T-cell (primary cell): ENCODE measurements at regions not wholly inside any gene's neighbourhood (a gene's known extent, or its start where the extent isn't known, plus 50 kb on each side); places are given as distances from the start of the nearest gene placed in this dataset.
"Not testable (repeated sequence)": the region's sequence is repeated elsewhere in the genome, so short reads cannot be mapped to it uniquely, and the experiment has no call there.

Experiments used
- ATAC-seq, 4 experiments: fragments of 200-7000 bp in 3 of 4; fragments of 150-1000 bp in 1 of 4; cut with Tn5 transposase; replicated peaks in 1 of 4; 1 replicate in 3 of 4; 2 replicates in 1 of 4; pipeline ENCODE4 v1.10.0; 2021; ENCODE audit warnings: moderate library complexity in 3 of 4, mild to moderate bottlenecking in 2 of 4, moderate number of reproducible peaks in 1 of 4
- CTCF ChIA-PET, 2 donors: fragments of 300-600 bp; sonication (Branson Sonifier 250); formaldehyde crosslinking; loops; one replicate each; lab custom pipeline; 2022; ENCODE audit warnings: antibody characterized with exemption in 2 of 2; lab: Charles Lee
- POLR2A ChIA-PET, 2 donors: fragments of 300-600 bp; sonication (Branson Sonifier 250); formaldehyde crosslinking; loops; one replicate each; lab custom pipeline; 2022; ENCODE audit warnings: antibody characterized with exemption in 2 of 2; lab: Charles Lee
- DNase-seq, 35 experiments: peaks; one replicate each; pipeline versions ENCODE4 v3.0.0 to v3.0.0-alpha.2; 2013 to 2023
- H3K27ac ChIP-seq: one replicate; pipeline ENCODE4 v1.5.1; 2013; ENCODE audit warnings: low read length
- H3K27me3 ChIP-seq, 2 experiments: replicated peaks in 1 of 2; 1 replicate in 1 of 2; 2 replicates in 1 of 2; pipeline versions ENCODE4 v1.6.1 to v1.7.0; 2013; ENCODE audit warnings: low read length in 1 of 2, mixed read lengths in 1 of 2; ENCODE audit not compliant: control insufficient read depth in 2 of 2, insufficient read depth in 2 of 2; ENCODE audit errors: extremely low read depth in 1 of 2
- H3K36me3 ChIP-seq, 2 donors: 1 replicate in 1 of 2; 2 replicates in 1 of 2; pipeline versions ENCODE4 v1.6.1 to v1.7.0; 2013; ENCODE audit warnings: low read length in 1 of 2; ENCODE audit not compliant: control insufficient read depth in 2 of 2, insufficient read depth in 1 of 2; ENCODE audit errors: extremely low read depth in 1 of 2
- H3K4me1 ChIP-seq, 2 experiments: 1 replicate in 1 of 2; 2 replicates in 1 of 2; pipeline versions ENCODE4 v1.6.1 to v1.7.0; 2013; ENCODE audit warnings: low read length in 2 of 2, mixed read lengths in 1 of 2; ENCODE audit not compliant: insufficient read depth in 2 of 2, control insufficient read depth in 1 of 2; ENCODE audit errors: extremely low read depth in 1 of 2
- H3K4me3 ChIP-seq, 2 donors: 1 replicate in 1 of 2; 2 replicates in 1 of 2; pipeline versions ENCODE4 v1.5.1 to v1.7.0; 2013; ENCODE audit warnings: mild to moderate bottlenecking in 2 of 2, low read length in 1 of 2, moderate library complexity in 1 of 2; ENCODE audit not compliant: control insufficient read depth in 1 of 2; ENCODE audit errors: extremely low read depth in 1 of 2
- H3K9me3 ChIP-seq: 2 replicates; pipeline ENCODE4 v1.7.0; 2013
- H3K27ac Mint-ChIP-seq, 2 donors: one replicate each; pipeline ENCODE4 v1.8.0; 2020 to 2021; ENCODE audit warnings: mild to moderate bottlenecking in 2 of 2, mixed read lengths in 2 of 2
- H3K27me3 Mint-ChIP-seq, 2 donors: one replicate each; pipeline ENCODE4 v1.8.0; 2021 to 2022; ENCODE audit warnings: mixed read lengths in 2 of 2
- H3K36me3 Mint-ChIP-seq: one replicate; pipeline ENCODE4 v1.8.0; 2021; ENCODE audit warnings: mixed read lengths
- H3K4me1 Mint-ChIP-seq, 3 donors: one replicate each; pipeline ENCODE4 v1.8.0; 2020 to 2022; ENCODE audit warnings: mixed read lengths in 3 of 3, mild to moderate bottlenecking in 1 of 3
- H3K4me3 Mint-ChIP-seq, 3 donors: one replicate each; pipeline ENCODE4 v1.8.0; 2020 to 2022; ENCODE audit warnings: mild to moderate bottlenecking in 3 of 3, mixed read lengths in 3 of 3, moderate library complexity in 3 of 3
- H3K9me3 Mint-ChIP-seq, 3 donors: one replicate each; pipeline ENCODE4 v1.8.0; 2020 to 2022; ENCODE audit warnings: mixed read lengths in 3 of 3
- WGBS: methylation state at CpG from one replicate; pipeline ENCODE4 v1.1.5; 2013; ENCODE audit warnings: missing lambda C conversion rate; ENCODE audit not compliant: insufficient coverage; 5-methylcytosine and 5-hydroxymethylcytosine counted together

DNA sequence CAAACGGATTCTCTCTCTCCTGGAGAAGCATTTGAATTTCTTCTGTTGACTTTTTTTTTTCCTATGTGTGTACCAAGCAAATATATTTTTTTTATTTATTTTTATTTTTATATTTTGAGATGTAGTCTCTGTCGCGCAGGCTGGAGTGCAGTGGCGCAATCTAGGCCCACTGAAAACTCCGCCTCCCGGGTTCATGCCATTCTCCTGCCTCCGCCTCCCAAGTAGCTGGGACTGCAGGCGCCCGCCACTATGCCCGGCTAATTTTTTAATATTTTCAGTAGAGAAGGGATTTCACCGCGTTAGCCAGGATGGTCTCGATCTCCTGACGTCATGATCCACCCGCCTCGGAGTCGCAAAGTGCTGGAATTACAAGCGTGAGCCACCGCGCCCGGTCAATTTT, 549.5 kb upstream of the GNPDA2 start:
- no peaks in the 10 kb centered on the region for H3K27me3 Mint-ChIP-seq

GRCh38 chr4:45248106-45248505, 521.8 kb upstream of the GNPDA2 start:
- H3K36me3 ChIP-seq, H3K4me1 ChIP-seq, H3K4me3 Mint-ChIP-seq, H3K27ac ChIP-seq, H3K27me3 Mint-ChIP-seq, H3K9me3 ChIP-seq, H3K4me1 Mint-ChIP-seq, DNase-seq, H3K4me3 ChIP-seq, POLR2A ChIA-PET, H3K27ac Mint-ChIP-seq, CTCF ChIA-PET, ATAC-seq, H3K36me3 Mint-ChIP-seq, H3K27me3 ChIP-seq: not testable (repeated sequence)
- WGBS = no CpG with 5 or more reads among the region's 3 CpGs
- peaks cover 5 to 10% (median 9%) of the 10 kb centered on the region in 3 donors for H3K9me3 Mint-ChIP-seq

More for the DNA sequence above, 549.5 kb upstream of the GNPDA2 start:
- Histone ChIP-seq H3K36me3 (no peaks in the 10 kb centered on the region), H3K27me3 (no peaks in the 10 kb centered on the region), H3K27ac (no peak overlapping the region), H3K4me1 (no peaks in the 10 kb centered on the region), H3K9me3 (no peaks in the 10 kb centered on the region), H3K4me3 (no peak overlapping the region)
- Mint-ChIP-seq H3K36me3 (no peaks in the 10 kb centered on the region), H3K4me1 (no peaks in the 10 kb centered on the region), H3K4me3 (no peak overlapping the region), H3K27ac (no peak overlapping the region), H3K9me3 (peaks cover 4 to 14% (median 12%) of the 10 kb centered on the region in 3 donors)
- DNase-seq = no peak
- ChIA-PET POLR2A (no interaction called here), CTCF (no interaction called here)
- 95% methylated on average over 18 of the region's 21 CpGs for WGBS
- ATAC-seq = no peak

- no peak for ATAC-seq
- no peak overlapping the region for H3K27ac ChIP-seq
- peaks cover 0 to 6% (median 5%) of the 10 kb centered on the region in 3 donors for H3K9me3 Mint-ChIP-seq
- no peak for DNase-seq
- no peaks in the 10 kb centered on the region for H3K27me3 ChIP-seq
- no peaks in the 10 kb centered on the region for H3K36me3 ChIP-seq
- no peaks in the 10 kb centered on the region for H3K27me3 Mint-ChIP-seq
- no peak overlapping the region for H3K4me3 ChIP-seq
- H3K27ac Mint-ChIP-seq = no peak overlapping the region
- H3K9me3 ChIP-seq = no peaks in the 10 kb centered on the region
- POLR2A ChIA-PET = no interaction called here
- no peak overlapping the region for H3K4me3 Mint-ChIP-seq
- CTCF ChIA-PET = no interaction called here
- H3K36me3 Mint-ChIP-seq = no peaks in the 10 kb centered on the region
- no peaks in the 10 kb centered on the region for H3K4me1 ChIP-seq
- no peaks in the 10 kb centered on the region for H3K4me1 Mint-ChIP-seq
Observed at GRCh38 chr4:45241976-45242375, 515.6 kb upstream of the GNPDA2 start.

GRCh38 chr4:45229206-45229605, 502.9 kb upstream of the GNPDA2 start:
- Histone ChIP-seq H3K4me3 (no peak overlapping the region), H3K9me3 (no peaks in the 10 kb centered on the region), H3K36me3 (no peaks in the 10 kb centered on the region), H3K27ac (no peak overlapping the region), H3K4me1 (no peaks in the 10 kb centered on the region), H3K27me3 (no peaks in the 10 kb centered on the region)
- Mint-ChIP-seq H3K4me3 (no peak overlapping the region), H3K36me3 (no peaks in the 10 kb centered on the region), H3K9me3 (peaks cover 4 to 9% (median 7%) of the 10 kb centered on the region in 3 donors), H3K27ac (no peak overlapping the region), H3K27me3 (no peaks in the 10 kb centered on the region), H3K4me1 (no peaks in the 10 kb centered on the region)
- DNase-seq (no peak), ATAC-seq (no peak)
- WGBS = no CpG with 5 or more reads among the region's 1 CpG
- POLR2A ChIA-PET = interaction anchor here in 1 of 2 donors (0.6 kb wide), 1 partner anchor 102 kb away, joined by 5 read pairs; no protein-coding TSS in a partner anchor
- CTCF ChIA-PET = no interaction called here

DNA sequence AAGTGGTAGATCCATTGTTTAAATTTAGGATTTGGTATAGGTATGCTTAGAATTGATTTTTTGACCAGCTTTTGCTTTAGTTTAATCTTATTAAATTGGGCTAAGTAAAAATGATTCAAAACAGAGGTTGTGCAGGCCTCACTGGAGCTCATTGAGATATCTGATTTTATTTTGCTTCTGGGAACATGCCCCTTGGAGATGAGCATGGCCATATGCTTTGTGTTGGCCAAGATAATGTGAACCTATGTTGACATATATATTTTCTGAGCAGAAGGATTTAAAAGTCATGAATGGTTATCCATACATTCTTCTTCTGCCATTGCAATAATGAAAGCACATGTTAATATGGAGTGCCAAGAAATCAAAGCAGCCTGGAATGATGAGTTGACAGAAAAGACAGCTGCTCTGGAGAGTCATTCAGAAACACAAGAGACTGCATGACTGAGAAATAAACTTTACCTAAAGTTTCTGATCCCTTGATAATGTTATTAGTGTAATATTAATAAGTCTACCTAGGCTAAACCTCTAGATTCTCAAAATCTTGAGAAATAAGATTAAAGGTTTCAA, 489.7 kb upstream of the GNPDA2 start:
- no peak overlapping the region for H3K27ac ChIP-seq
- ChIA-PET CTCF (no interaction called here), POLR2A (no interaction called here)
- H3K4me1 ChIP-seq = no peaks in the 10 kb centered on the region
- no peak for ATAC-seq
- H3K36me3 Mint-ChIP-seq = no peaks in the 10 kb centered on the region
- no peaks in the 10 kb centered on the region for H3K27me3 ChIP-seq
- H3K27me3 Mint-ChIP-seq = no peaks in the 10 kb centered on the region
- H3K27ac Mint-ChIP-seq = no peak overlapping the region
- DNase-seq = no peak
- H3K36me3 ChIP-seq = no peaks in the 10 kb centered on the region
- H3K4me1 Mint-ChIP-seq = no peaks in the 10 kb centered on the region
- H3K9me3 ChIP-seq = no peaks in the 10 kb centered on the region
- peaks cover 0 to 4% (median 3%) of the 10 kb centered on the region in 3 donors for H3K9me3 Mint-ChIP-seq
- no peak overlapping the region for H3K4me3 ChIP-seq
- no peak overlapping the region for H3K4me3 Mint-ChIP-seq

- ATAC-seq, DNase-seq, POLR2A ChIA-PET, H3K27ac Mint-ChIP-seq, H3K4me3 Mint-ChIP-seq, H3K27me3 ChIP-seq, H3K9me3 ChIP-seq, H3K4me3 ChIP-seq, CTCF ChIA-PET, H3K4me1 Mint-ChIP-seq, H3K27me3 Mint-ChIP-seq, H3K4me1 ChIP-seq, H3K27ac ChIP-seq, H3K36me3 Mint-ChIP-seq, H3K36me3 ChIP-seq: not testable (repeated sequence)
- H3K9me3 Mint-ChIP-seq = peaks cover 11 to 15% (median 13%) of the 10 kb centered on the region in 3 donors
- 94% methylated on average over 9 of the region's 21 CpGs for WGBS
Observed at GRCh38 chr4:45208476-45208875, 482.1 kb upstream of the GNPDA2 start.

GRCh38 chr4:45207864-45208331, 481.5 kb upstream of the GNPDA2 start:
- H3K27ac Mint-ChIP-seq, H3K27ac ChIP-seq, POLR2A ChIA-PET, H3K36me3 Mint-ChIP-seq, H3K4me1 Mint-ChIP-seq, ATAC-seq, H3K4me1 ChIP-seq, H3K27me3 ChIP-seq, H3K36me3 ChIP-seq, H3K4me3 ChIP-seq, H3K27me3 Mint-ChIP-seq, CTCF ChIA-PET, H3K4me3 Mint-ChIP-seq, DNase-seq, H3K9me3 ChIP-seq: not testable (repeated sequence)
- WGBS = 97% methylated on average over 21 of the region's 27 CpGs
- peaks cover 10 to 15% (median 11%) of the 10 kb centered on the region in 3 donors for H3K9me3 Mint-ChIP-seq
